ENCODE measurements at regions not wholly inside any gene's neighbourhood (a gene's known extent, or its start where the extent isn't known, plus 50 kb on each side); places are given as distances from the start of the nearest gene placed in this dataset.

DNA sequence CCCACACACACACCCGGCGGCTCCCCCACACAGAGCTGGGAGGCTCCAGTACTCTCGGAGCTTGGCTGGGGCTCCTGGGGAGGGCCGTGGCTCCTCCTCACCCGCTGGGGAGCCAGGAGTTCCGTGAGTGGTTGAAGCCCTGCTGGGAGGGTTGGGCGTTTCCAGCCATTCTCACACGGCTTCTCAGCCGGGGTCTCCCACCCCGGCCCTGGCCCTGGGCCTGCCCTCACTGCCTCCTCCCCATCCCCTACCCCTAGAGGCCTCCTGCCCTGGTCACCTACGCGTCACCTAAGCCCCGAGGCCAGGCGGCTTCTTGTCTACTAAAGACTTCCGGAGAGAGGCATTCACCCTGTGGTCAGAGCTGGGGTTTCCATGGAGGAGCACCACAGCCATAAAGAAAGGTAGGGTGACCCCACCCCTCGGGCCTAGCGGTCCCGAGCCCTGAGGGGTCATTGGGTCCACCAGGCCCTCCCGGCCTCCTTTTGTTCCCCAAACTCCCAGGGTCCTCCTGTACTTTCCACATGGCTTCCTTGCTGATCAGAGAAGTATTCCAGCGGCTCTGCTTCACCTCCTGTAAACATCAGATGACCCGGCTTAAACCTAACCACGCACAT lies 99.3 kb downstream of the TTLL2 start:
- TF ChIP-seq POLR2A (IDR thresholded peaks at IDR 0.05; ENCODE audit: low read depth, low read length), result no peak
- no peak for TF ChIP-seq TAF1 (IDR thresholded peaks at IDR 0.05; ENCODE audit: low read depth, low read length)
- no peak for TF ChIP-seq POLR2AphosphoS5 (IDR thresholded peaks at IDR 0.05; ENCODE audit: low read depth, low read length)
- no peak for TF ChIP-seq SPI1 (IDR thresholded peaks at IDR 0.05; ENCODE audit: low read depth, low read length)
